ENCODE measurements at regions not wholly inside any gene's neighbourhood (a gene's known extent, or its start where the extent isn't known, plus 50 kb on each side); places are given as distances from the start of the nearest gene placed in this dataset.
A peak's percentile ranks its signal among the peaks of the same experiment; 100 is the strongest.
"Not testable (repeated sequence)": the region's sequence is repeated elsewhere in the genome, so short reads cannot be mapped to it uniquely, and the experiment has no call there.

DNA sequence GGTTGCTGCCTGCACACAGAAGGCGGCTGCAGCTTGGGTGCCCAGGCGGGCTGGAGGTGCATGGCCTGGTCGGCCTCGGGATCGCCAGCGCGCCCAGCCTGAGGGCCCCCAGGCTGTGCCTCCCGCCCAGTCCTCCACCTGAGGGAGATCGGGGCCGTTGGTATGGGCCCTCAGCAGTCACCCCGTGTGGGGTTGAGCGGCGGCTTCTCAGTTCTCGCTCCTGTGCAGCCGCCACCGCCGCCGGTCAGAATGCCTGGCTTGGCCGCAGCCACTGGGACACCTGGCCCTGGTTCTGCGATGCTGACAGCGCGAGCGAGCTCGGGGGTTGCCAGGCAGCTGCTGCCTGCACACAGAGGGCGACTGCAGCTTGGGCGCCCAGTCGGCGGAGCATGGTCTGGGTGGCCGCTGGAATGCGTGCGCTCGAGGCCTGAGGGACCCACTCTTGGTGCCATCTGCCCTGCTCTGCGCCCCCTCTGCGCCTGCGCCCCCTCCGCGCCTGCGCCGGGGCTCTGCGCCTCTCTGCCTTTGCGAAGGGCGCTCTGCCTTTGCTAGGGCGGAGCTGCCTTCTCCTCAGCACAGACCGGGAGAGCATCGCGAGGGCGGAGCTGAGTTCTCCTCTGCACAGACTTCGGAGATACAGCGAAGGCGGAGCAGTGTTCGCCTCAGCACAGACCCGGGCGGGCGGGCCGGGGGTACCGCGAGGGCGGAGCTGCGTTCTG, 84.6 kb upstream of the ZNG1F start:
- DNase-seq (ENCODE audit: low read depth), result peak; percentile 27

DNA sequence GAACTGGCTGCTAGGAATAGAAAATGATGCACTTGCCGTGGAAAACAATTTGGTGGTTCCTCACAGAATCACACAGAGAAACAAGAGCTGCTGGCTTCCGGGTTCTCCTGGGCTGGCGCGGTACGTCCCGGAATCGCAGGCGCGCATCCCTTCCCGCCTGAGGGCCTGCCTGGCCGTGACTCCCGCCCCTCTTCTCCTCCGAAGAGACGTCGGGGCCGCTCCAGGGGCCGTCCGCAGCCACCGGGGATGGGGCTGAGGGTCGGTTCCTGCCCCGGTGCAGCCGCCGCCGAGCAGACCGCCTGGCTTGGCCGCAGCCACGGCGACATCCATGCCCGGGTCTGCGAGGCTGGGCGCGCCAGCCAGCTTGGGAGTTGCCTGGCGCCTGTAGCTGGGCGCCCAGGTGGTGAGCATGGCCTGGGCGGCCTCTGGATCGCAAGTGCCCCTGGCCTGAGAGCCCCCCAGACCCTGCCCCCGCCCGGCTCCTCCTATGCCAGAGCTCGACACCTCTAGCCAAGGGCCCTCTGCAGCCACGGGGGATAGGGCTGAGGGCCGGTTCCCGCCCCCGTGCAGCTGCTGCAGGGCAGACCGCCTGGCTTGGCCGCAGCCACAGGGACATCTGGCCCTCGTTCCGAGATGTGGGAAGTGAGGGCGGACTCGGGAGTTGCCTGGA, 83.9 kb upstream of the ZNG1F start:
- not testable (repeated sequence) for DNase-seq (ENCODE audit: low read depth)

DNA sequence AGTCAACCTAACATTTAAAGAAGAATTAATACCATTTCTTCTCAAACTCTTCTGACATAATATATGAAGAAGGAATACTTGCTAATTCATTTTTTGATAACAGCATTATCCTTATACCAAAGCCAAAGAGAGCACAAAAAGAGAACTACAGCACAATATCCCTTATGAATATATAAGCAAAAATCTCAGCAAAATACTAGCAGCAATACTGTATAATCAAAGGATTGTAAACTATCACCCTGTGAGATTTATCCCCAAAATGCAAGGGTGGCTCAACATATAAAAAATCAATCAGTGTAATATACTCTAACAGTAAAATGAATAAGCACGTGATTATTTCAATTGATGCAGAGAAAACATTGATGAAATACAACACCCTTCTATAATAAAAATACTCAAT, 81.9 kb upstream of the ZNG1F start:
- DNase-seq (ENCODE audit: low read depth), result not testable (repeated sequence)

DNA sequence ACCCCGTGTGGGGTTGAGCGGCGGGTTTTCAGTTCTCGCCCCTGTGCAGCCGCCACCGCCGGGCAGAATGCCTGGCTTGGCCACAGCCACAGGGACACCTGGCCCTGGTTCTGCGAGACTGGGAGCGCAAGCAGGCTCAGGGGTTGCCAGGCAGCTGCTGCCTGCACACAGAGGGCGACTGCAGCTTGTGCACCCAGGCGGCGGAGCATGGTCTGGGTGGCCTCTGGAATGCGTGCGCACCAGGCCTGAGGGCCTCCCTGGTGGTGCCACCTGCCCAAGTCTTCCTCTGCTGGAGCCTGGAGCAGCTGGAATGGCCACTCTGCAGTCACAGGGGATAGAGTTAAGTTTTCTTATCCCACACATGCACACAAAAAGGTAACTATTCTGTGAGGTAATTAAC, 80.4 kb upstream of the ZNG1F start:
- DNase-seq (ENCODE audit: low read depth), result not testable (repeated sequence)

DNA sequence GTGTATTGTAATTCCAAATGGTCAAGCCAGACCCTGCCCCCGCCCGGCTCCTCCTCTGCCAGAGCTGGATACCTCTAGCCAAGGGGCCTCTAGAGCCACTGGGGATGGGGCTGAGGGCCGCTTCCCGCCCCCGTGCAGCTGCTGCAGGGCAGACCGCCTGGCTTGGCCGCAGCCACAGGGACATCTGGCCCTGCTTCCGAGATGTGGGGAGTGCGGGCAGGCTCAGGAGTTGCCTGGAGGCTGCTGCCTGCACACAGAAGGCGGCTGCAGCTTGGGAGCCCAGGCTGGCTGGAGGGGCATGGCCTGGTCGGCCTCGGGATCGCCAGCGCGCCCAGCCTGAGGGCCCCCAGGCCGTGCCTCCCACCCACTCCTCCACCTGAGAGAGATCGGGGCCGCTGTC, 79.9 kb upstream of the ZNG1F start:
- DNase-seq (ENCODE audit: low read depth), result not testable (repeated sequence)

DNA sequence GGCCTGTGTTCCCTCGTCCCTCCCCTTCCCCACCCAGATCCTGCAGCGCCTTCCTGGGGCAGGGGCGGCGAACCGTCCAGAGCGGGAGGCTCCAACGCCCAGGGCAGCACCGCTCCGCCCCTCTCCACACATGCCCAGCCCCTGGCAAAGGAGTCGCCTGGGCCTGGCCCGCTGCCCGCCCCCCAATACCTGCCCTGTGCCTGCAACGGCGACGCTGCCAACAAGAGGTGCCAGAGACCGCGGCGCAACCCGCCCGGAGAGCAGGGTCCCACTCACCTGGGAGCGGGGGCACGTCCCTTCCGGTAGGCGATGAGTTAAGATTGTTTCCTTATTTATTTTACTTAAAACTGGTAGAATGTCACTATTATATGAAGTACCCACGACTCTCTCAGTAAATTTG, 77.5 kb upstream of the ZNG1F start:
- DNase-seq (ENCODE audit: low read depth), result not testable (repeated sequence)

DNA sequence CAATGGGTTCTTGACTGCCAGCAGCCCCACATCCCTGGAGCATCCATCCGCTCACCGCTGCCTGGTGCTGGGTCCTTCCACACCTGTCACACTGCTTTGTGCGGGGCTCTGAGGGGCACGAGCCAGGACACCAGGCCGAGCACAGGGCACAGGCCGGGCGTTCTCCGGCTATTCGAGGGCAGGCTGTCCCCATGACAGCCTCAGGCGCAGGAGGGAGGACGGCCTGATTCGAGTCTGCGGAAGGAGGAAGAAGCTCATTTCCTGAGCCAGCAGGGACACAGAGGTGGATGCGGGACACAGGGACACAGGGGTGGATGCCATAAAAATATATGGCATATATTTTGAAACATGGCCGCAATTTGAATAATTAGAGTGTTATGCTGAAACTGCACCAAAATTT, 76.9 kb upstream of the ZNG1F start:
- not testable (repeated sequence) for DNase-seq (ENCODE audit: low read depth)

DNA sequence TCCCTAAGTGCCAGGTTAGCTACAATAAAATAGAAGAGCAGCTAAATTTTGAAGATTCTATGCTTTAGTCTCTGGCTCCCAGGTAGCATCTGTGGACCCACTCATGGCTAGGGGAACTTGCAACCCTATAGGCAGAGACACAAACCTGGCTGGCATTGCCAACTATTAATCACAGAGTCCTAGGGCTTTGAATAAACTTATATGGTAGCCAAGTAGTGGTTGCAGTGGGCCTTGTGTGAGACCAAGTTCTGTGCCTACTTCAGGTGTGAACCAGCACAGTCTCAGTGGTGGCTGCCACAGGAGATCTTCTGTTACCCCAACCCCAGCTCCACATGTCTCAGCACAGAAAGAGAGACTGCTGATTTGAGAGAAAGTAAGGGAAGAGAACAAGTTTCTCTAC, 62.9 kb upstream of the ZNG1F start:
- not testable (repeated sequence) for DNase-seq (ENCODE audit: low read depth)

DNA sequence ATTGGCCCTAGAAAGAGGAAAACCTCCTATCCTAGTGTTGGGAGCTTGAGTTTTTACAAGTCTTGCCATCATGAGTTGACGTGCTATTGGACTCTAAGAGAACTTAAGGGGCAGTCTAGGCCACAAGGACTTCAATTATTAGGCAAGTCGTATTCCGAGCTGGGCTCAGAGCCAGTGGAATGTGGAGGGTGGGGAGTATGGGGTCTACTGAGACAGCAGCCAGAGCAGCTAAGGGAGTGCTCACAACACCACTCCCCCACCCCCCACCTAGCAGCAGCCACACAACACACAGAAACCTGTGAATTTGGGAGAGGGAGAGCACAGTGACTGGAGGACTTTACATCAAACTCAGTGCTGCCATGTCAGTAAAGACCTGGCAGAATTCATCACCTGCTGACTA, 62.0 kb upstream of the ZNG1F start:
- DNase-seq (ENCODE audit: low read depth), result not testable (repeated sequence)

DNA sequence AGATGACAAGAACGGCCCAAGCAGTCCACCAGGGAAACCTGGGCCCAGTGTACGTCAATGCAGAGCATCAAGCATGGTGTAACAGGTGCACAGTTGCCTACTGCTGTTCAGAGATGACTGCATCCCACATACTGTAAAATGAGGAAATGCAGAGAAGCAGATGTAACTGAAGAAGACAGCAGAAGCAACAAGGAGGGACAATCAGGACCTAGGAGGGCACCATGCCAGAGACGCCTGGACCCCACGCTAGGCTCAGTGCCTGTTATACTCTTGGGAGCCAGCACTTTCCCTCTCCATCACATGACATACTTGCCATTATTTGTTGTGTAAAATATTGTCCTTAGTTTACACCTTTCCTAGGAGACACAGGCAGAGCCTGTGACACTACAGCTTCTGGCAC, 57.6 kb upstream of the ZNG1F start:
- DNase-seq (ENCODE audit: low read depth), result not testable (repeated sequence)

Data from non-pigmented ciliary epithelial cell (primary cell).